ENCODE measurements at regions not wholly inside any gene's neighbourhood (a gene's known extent, or its start where the extent isn't known, plus 50 kb on each side); places are given as distances from the start of the nearest gene placed in this dataset.

- no peak for DNase-seq (ENCODE audit: insufficient read length, low spot score)
- FAIRE-seq: no peak
- TF ChIP-seq POU2F2 (IDR thresholded peaks at IDR 0.05; ENCODE audit: low read depth, low read length) (no peak), PAX5 (IDR thresholded peaks at IDR 0.05; ENCODE audit: insufficient read depth, low read length, severe bottlenecking) (no peak), POLR2AphosphoS5 (IDR thresholded peaks at IDR 0.05; ENCODE audit: low read depth, low read length) (no peak), POLR2A (IDR thresholded peaks at IDR 0.05; ENCODE audit: low read depth, low read length) (no peak), SPI1 (IDR thresholded peaks at IDR 0.05; ENCODE audit: low read depth, low read length) (no peak), TAF1 (IDR thresholded peaks at IDR 0.05; ENCODE audit: low read depth, low read length) (no peak)
Measured at GRCh38 chr14:51307551-51307950, 67.5 kb downstream of the TMX1 start.

GRCh38 chr14:51308866-51309265, 68.8 kb downstream of the TMX1 start:
- FAIRE-seq: no peak
- no peak for TF ChIP-seq SPI1 (IDR thresholded peaks at IDR 0.05; ENCODE audit: low read depth, low read length)
- TF ChIP-seq POLR2AphosphoS5 (IDR thresholded peaks at IDR 0.05; ENCODE audit: low read depth, low read length): no peak
- no peak for TF ChIP-seq TAF1 (IDR thresholded peaks at IDR 0.05; ENCODE audit: low read depth, low read length)
- no peak for TF ChIP-seq POLR2A (IDR thresholded peaks at IDR 0.05; ENCODE audit: low read depth, low read length)
- TF ChIP-seq PAX5 (IDR thresholded peaks at IDR 0.05; ENCODE audit: insufficient read depth, low read length, severe bottlenecking): no peak
- TF ChIP-seq POU2F2 (IDR thresholded peaks at IDR 0.05; ENCODE audit: low read depth, low read length): no peak
- no peak for DNase-seq (ENCODE audit: insufficient read length, low spot score)

GRCh38 chr14:51310505-51310944, 70.5 kb downstream of the TMX1 start:
- TF ChIP-seq PAX5 (IDR thresholded peaks at IDR 0.05; ENCODE audit: insufficient read depth, low read length, severe bottlenecking) (no peak), SPI1 (IDR thresholded peaks at IDR 0.05; ENCODE audit: low read depth, low read length) (no peak), POU2F2 (IDR thresholded peaks at IDR 0.05; ENCODE audit: low read depth, low read length) (no peak), POLR2A (IDR thresholded peaks at IDR 0.05; ENCODE audit: low read depth, low read length) (no peak), TAF1 (IDR thresholded peaks at IDR 0.05; ENCODE audit: low read depth, low read length) (no peak), POLR2AphosphoS5 (IDR thresholded peaks at IDR 0.05; ENCODE audit: low read depth, low read length) (no peak)
- FAIRE-seq: no peak
- no peak for DNase-seq (ENCODE audit: insufficient read length, low spot score)

- no peak for TF ChIP-seq TAF1 (IDR thresholded peaks at IDR 0.05; ENCODE audit: low read depth, low read length)
- TF ChIP-seq POLR2AphosphoS5 (IDR thresholded peaks at IDR 0.05; ENCODE audit: low read depth, low read length): no peak
- no peak for TF ChIP-seq PAX5 (IDR thresholded peaks at IDR 0.05; ENCODE audit: insufficient read depth, low read length, severe bottlenecking)
- TF ChIP-seq POLR2A (IDR thresholded peaks at IDR 0.05; ENCODE audit: low read depth, low read length): no peak
- no peak for TF ChIP-seq SPI1 (IDR thresholded peaks at IDR 0.05; ENCODE audit: low read depth, low read length)
- no peak for TF ChIP-seq POU2F2 (IDR thresholded peaks at IDR 0.05; ENCODE audit: low read depth, low read length)
- FAIRE-seq: no peak
Measured at GRCh38 chr14:51314321-51315015, 74.4 kb downstream of the TMX1 start.

GRCh38 chr14:51317373-51317772, 77.3 kb downstream of the TMX1 start:
- FAIRE-seq (no peak), DNase-seq (ENCODE audit: insufficient read length, low spot score) (no peak)
- TF ChIP-seq PAX5 (IDR thresholded peaks at IDR 0.05; ENCODE audit: insufficient read depth, low read length, severe bottlenecking): no peak
- TF ChIP-seq POLR2AphosphoS5 (IDR thresholded peaks at IDR 0.05; ENCODE audit: low read depth, low read length): no peak
- no peak for TF ChIP-seq POU2F2 (IDR thresholded peaks at IDR 0.05; ENCODE audit: low read depth, low read length)
- TF ChIP-seq SPI1 (IDR thresholded peaks at IDR 0.05; ENCODE audit: low read depth, low read length): no peak
- no peak for TF ChIP-seq TAF1 (IDR thresholded peaks at IDR 0.05; ENCODE audit: low read depth, low read length)

More at GRCh38 chr14:51314321-51315015, 74.4 kb downstream of the TMX1 start:
- DNase-seq (ENCODE audit: insufficient read length, low spot score): no peak

GRCh38 chr14:51318813-51319597, 79.0 kb downstream of the TMX1 start:
- FAIRE-seq (no peak), DNase-seq (ENCODE audit: insufficient read length, low spot score) (no peak)
- TF ChIP-seq POU2F2 (IDR thresholded peaks at IDR 0.05; ENCODE audit: low read depth, low read length) (no peak), POLR2AphosphoS5 (IDR thresholded peaks at IDR 0.05; ENCODE audit: low read depth, low read length) (no peak), SPI1 (IDR thresholded peaks at IDR 0.05; ENCODE audit: low read depth, low read length) (no peak), TAF1 (IDR thresholded peaks at IDR 0.05; ENCODE audit: low read depth, low read length) (no peak), POLR2A (IDR thresholded peaks at IDR 0.05; ENCODE audit: low read depth, low read length) (no peak), PAX5 (IDR thresholded peaks at IDR 0.05; ENCODE audit: insufficient read depth, low read length, severe bottlenecking) (no peak)

- TF ChIP-seq POU2F2 (IDR thresholded peaks at IDR 0.05; ENCODE audit: low read depth, low read length) (no peak), SPI1 (IDR thresholded peaks at IDR 0.05; ENCODE audit: low read depth, low read length) (no peak), POLR2AphosphoS5 (IDR thresholded peaks at IDR 0.05; ENCODE audit: low read depth, low read length) (no peak)
- FAIRE-seq: no peak
- no peak for DNase-seq (ENCODE audit: insufficient read length, low spot score)
Measured at GRCh38 chr14:51321036-51321435, 81.0 kb downstream of the TMX1 start.

- TF ChIP-seq PAX5 (IDR thresholded peaks at IDR 0.05; ENCODE audit: insufficient read depth, low read length, severe bottlenecking) (no peak), POU2F2 (IDR thresholded peaks at IDR 0.05; ENCODE audit: low read depth, low read length) (no peak), TAF1 (IDR thresholded peaks at IDR 0.05; ENCODE audit: low read depth, low read length) (no peak), POLR2A (IDR thresholded peaks at IDR 0.05; ENCODE audit: low read depth, low read length) (no peak), SPI1 (IDR thresholded peaks at IDR 0.05; ENCODE audit: low read depth, low read length) (no peak), POLR2AphosphoS5 (IDR thresholded peaks at IDR 0.05; ENCODE audit: low read depth, low read length) (no peak)
- DNase-seq (ENCODE audit: insufficient read length, low spot score): no peak
- FAIRE-seq: no peak
Measured at GRCh38 chr14:51323492-51323891, 83.4 kb downstream of the TMX1 start.

- DNase-seq (ENCODE audit: insufficient read length, low spot score) (no peak), FAIRE-seq (no peak)
- TF ChIP-seq SPI1 (IDR thresholded peaks at IDR 0.05; ENCODE audit: low read depth, low read length): no peak
- no peak for TF ChIP-seq POU2F2 (IDR thresholded peaks at IDR 0.05; ENCODE audit: low read depth, low read length)
Measured at GRCh38 chr14:51327376-51327775, 87.3 kb downstream of the TMX1 start.

Data from GM12891 (cell line).